ENCODE measurements at regions not wholly inside any gene's neighbourhood (a gene's known extent, or its start where the extent isn't known, plus 50 kb on each side); places are given as distances from the start of the nearest gene placed in this dataset.

GRCh38 chr3:137099364-137100219, 141.8 kb downstream of the IL20RB start:
- TF ChIP-seq CTCF (IDR thresholded peaks at IDR 0.05; ENCODE audit: insufficient read depth, low read depth, low read length, missing control alignments), result no peak
- DNase-seq (ENCODE audit: low read depth), result no peak
- no peak overlapping the region for H3K4me3 ChIP-seq (ENCODE audit: low read depth, low read length)

- no peak overlapping the region for H3K4me3 ChIP-seq (ENCODE audit: low read depth, low read length)
- no peak for TF ChIP-seq CTCF (IDR thresholded peaks at IDR 0.05; ENCODE audit: insufficient read depth, low read depth, low read length, missing control alignments)
Measured at GRCh38 chr3:137100326-137100725, 142.5 kb downstream of the IL20RB start.

GRCh38 chr3:137103739-137104138, 146.0 kb downstream of the IL20RB start:
- no peak overlapping the region for H3K4me3 ChIP-seq (ENCODE audit: low read depth, low read length)
- no peak for DNase-seq (ENCODE audit: low read depth)
- TF ChIP-seq CTCF (IDR thresholded peaks at IDR 0.05; ENCODE audit: insufficient read depth, low read depth, low read length, missing control alignments), result no peak

More at GRCh38 chr3:137100326-137100725, 142.5 kb downstream of the IL20RB start:
- DNase-seq (ENCODE audit: low read depth), result no peak

- DNase-seq (ENCODE audit: low read depth), result peak; percentile 73
- peak; percentile 52 for TF ChIP-seq CTCF (IDR thresholded peaks at IDR 0.05; ENCODE audit: insufficient read depth, low read depth, low read length, missing control alignments)
- no peak overlapping the region for H3K4me3 ChIP-seq (ENCODE audit: low read depth, low read length)
Measured at GRCh38 chr3:137105277-137105977, 147.6 kb downstream of the IL20RB start.

- no peak overlapping the region for H3K4me3 ChIP-seq (ENCODE audit: low read depth, low read length)
- TF ChIP-seq CTCF (IDR thresholded peaks at IDR 0.05; ENCODE audit: insufficient read depth, low read depth, low read length, missing control alignments), result no peak
- DNase-seq (ENCODE audit: low read depth), result no peak
Measured at GRCh38 chr3:137106612-137107240, 148.9 kb downstream of the IL20RB start.

- no peak for DNase-seq (ENCODE audit: low read depth)
- H3K4me3 ChIP-seq (ENCODE audit: low read depth, low read length), result no peak overlapping the region
- no peak for TF ChIP-seq CTCF (IDR thresholded peaks at IDR 0.05; ENCODE audit: insufficient read depth, low read depth, low read length, missing control alignments)
Measured at GRCh38 chr3:137108699-137109440, 151.1 kb downstream of the IL20RB start.
